ENCODE measurements at regions not wholly inside any gene's neighbourhood (a gene's known extent, or its start where the extent isn't known, plus 50 kb on each side); places are given as distances from the start of the nearest gene placed in this dataset.

DNA sequence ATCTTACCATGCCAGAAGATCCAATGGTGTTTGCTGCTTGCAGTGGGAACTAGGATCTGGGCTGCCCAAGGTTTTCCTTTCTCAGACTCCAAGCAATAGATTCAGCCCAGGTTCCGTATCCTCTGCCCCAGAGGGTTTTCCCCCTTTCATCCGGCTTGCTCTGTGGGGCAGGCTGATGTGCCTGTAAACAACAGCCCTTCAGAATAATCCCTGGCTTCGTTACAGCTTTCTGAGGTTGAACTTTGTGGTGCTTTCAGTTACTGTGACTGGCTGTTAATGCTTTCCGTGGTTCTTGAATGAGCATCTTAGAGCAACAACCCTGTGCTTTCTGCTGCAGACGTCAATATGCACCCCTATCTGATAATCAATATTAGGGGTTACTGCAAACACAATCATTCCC is 400.4 kb downstream of the BTBD3 start:
- intact Hi-C loops (cut with micrococcal nuclease), result no loop called here
- H3K36me3 ChIP-seq (replicated peaks in 1 of 2; ENCODE audit: control insufficient read depth in 1 of 2, insufficient read depth in 2 of 2, low read length in 2 of 2), result no peaks in the 10 kb centered on the region
- Mint-ChIP-seq H3K36me3 (no peaks in the 10 kb centered on the region), H3K4me1 (no peaks in the 10 kb centered on the region), H3K9me3 (peaks cover 0 to 6% (median 0%) of the 10 kb centered on the region in 7 donors), H3K27ac (no peak overlapping the region), H3K4me3 (no peak overlapping the region), H3K27me3 (ENCODE audit: low read depth in 3 of 3) (peaks cover 0 to 3% (median 0%) of the 10 kb centered on the region in 3 donors)
- no peak overlapping the region for H3K4me2 ChIP-seq (replicated peaks; ENCODE audit: extremely low read depth, low read length, poor library complexity, severe bottlenecking)
- no peak overlapping the region for H3K4me3 ChIP-seq (replicated peaks in 1 of 3; ENCODE audit: low read depth in 2 of 3, low read length in 3 of 3)
- H3K4me1 ChIP-seq (ENCODE audit: control insufficient read depth in 1 of 2, insufficient read depth in 2 of 2, low read length in 2 of 2), result no peaks in the 10 kb centered on the region
- H2AFZ ChIP-seq (ENCODE audit: insufficient read depth, low read depth, low read length, poor library complexity, severe bottlenecking), result no peak overlapping the region
- WGBS (ENCODE audit: insufficient coverage), result 83% methylated on average over 3 of the region's 5 CpGs
- DNase-seq, result no peak
- no peaks in the 10 kb centered on the region for H4K20me1 ChIP-seq (ENCODE audit: insufficient read depth, low read length)
- TF ChIP-seq, protein P1, sequence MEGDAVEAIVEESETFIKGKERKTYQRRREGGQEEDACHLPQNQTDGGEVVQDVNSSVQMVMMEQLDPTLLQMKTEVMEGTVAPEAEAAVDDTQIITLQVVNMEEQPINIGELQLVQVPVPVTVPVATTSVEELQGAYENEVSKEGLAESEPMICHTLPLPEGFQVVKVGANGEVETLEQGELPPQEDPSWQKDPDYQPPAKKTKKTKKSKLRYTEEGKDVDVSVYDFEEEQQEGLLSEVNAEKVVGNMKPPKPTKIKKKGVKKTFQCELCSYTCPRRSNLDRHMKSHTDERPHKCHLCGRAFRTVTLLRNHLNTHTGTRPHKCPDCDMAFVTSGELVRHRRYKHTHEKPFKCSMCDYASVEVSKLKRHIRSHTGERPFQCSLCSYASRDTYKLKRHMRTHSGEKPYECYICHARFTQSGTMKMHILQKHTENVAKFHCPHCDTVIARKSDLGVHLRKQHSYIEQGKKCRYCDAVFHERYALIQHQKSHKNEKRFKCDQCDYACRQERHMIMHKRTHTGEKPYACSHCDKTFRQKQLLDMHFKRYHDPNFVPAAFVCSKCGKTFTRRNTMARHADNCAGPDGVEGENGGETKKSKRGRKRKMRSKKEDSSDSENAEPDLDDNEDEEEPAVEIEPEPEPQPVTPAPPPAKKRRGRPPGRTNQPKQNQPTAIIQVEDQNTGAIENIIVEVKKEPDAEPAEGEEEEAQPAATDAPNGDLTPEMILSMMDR (IDR thresholded peaks at IDR 0.05), result no peak
- no peaks in the 10 kb centered on the region for H3K27me3 ChIP-seq (ENCODE audit: control insufficient read depth in 2 of 2, insufficient read depth in 2 of 2, low read length in 2 of 2)
- no peaks in the 10 kb centered on the region for H3K79me2 ChIP-seq (ENCODE audit: insufficient read depth, low read length)
- H3K9me3 ChIP-seq (replicated peaks in 1 of 2; ENCODE audit: control insufficient read depth in 1 of 2, insufficient read depth in 1 of 2, low read length in 2 of 2), result peaks cover 3 to 7% of the 10 kb centered on the region in 2 donors
- H3K27ac ChIP-seq (ENCODE audit: low read depth in 1 of 2, low read length in 2 of 2), result no peak overlapping the region
- no peak overlapping the region for H3K9ac ChIP-seq (ENCODE audit: insufficient read depth, low read length, poor library complexity, severe bottlenecking)

DNA sequence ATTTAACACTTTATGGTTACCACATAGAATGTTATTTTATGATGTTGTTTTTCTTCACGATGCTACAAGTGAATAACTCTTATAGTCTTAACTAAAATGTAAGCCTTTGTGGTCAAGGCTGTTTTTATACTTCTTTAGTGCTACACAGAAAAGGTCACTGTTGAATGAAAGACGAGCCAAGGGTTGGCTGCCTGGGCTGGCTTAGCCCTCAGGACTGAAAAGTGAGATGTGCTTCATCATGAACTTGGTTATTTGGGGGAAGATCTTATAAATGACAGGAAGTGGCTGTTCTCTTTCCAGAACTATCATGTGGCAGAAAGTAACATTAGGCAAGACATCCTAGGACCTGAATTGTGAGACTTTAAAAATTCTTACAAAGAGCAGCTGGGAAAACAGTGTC is 404.0 kb downstream of the BTBD3 start:
- Mint-ChIP-seq H3K4me1 (no peaks in the 10 kb centered on the region), H3K27ac (no peak overlapping the region), H3K9me3 (peaks cover 0 to 6% (median 2%) of the 10 kb centered on the region in 7 donors), H3K36me3 (no peaks in the 10 kb centered on the region), H3K4me3 (no peak overlapping the region), H3K27me3 (ENCODE audit: low read depth in 3 of 3) (peaks cover 0 to 3% (median 3%) of the 10 kb centered on the region in 3 donors)
- DNase-seq, result no peak
- Histone ChIP-seq H2AFZ (ENCODE audit: insufficient read depth, low read depth, low read length, poor library complexity, severe bottlenecking) (no peak overlapping the region), H4K20me1 (ENCODE audit: insufficient read depth, low read length) (no peaks in the 10 kb centered on the region), H3K9ac (ENCODE audit: insufficient read depth, low read length, poor library complexity, severe bottlenecking) (no peak overlapping the region), H3K4me3 (replicated peaks in 1 of 3; ENCODE audit: low read depth in 2 of 3, low read length in 3 of 3) (no peak overlapping the region), H3K27ac (ENCODE audit: low read depth in 1 of 2, low read length in 2 of 2) (no peak overlapping the region), H3K4me1 (ENCODE audit: control insufficient read depth in 1 of 2, insufficient read depth in 2 of 2, low read length in 2 of 2) (no peaks in the 10 kb centered on the region), H3K36me3 (replicated peaks in 1 of 2; ENCODE audit: control insufficient read depth in 1 of 2, insufficient read depth in 2 of 2, low read length in 2 of 2) (no peaks in the 10 kb centered on the region), H3K79me2 (ENCODE audit: insufficient read depth, low read length) (no peaks in the 10 kb centered on the region), H3K4me2 (replicated peaks; ENCODE audit: extremely low read depth, low read length, poor library complexity, severe bottlenecking) (no peak overlapping the region), H3K9me3 (replicated peaks in 1 of 2; ENCODE audit: control insufficient read depth in 1 of 2, insufficient read depth in 1 of 2, low read length in 2 of 2) (peaks cover 0 to 7% of the 10 kb centered on the region in 2 donors), H3K27me3 (ENCODE audit: control insufficient read depth in 2 of 2, insufficient read depth in 2 of 2, low read length in 2 of 2) (no peaks in the 10 kb centered on the region)
- intact Hi-C loops (cut with micrococcal nuclease), result no loop called here
- TF ChIP-seq, protein P1 (IDR thresholded peaks at IDR 0.05), result no peak
- WGBS (ENCODE audit: insufficient coverage), result no CpG with 5 or more reads among the region's 2 CpGs

Data from CD14-positive monocyte (primary cell).